ENCODE measurements at regions not wholly inside any gene's neighbourhood (a gene's known extent, or its start where the extent isn't known, plus 50 kb on each side); places are given as distances from the start of the nearest gene placed in this dataset.

DNA sequence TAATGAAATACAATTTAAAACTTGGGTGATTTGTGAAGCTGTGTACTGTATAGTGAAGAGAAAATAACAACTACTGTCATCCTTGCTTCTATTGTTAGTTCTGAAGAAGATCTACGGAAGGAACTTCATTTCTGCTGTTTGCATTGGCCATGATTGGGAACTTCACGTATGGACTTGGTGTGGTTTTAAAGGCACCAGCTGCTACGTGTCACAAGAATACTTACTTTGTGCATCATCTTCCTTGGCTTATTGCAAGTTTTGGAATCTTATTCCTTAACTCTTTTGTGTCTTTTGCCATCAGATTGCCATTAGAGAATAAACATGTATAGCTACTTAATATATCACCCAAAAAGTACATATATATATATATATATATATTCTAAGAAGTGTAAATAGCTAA lies 75.0 kb upstream of the VEPH1 start:
- no peaks in the 10 kb centered on the region for H3K27me3 Mint-ChIP-seq (ENCODE audit: low read depth)
- Histone ChIP-seq H3K79me1 (ENCODE audit: insufficient read depth, low read depth, low read length, poor library complexity, severe bottlenecking) (no peaks in the 10 kb centered on the region), H2BK20ac (ENCODE audit: low read depth, low read length, poor library complexity, severe bottlenecking) (no peak overlapping the region), H4K20me1 (ENCODE audit: control insufficient read depth, insufficient read depth, insufficient read length) (no peaks in the 10 kb centered on the region), H3T11ph (ENCODE audit: low read length) (no peak overlapping the region), H3K9ac (ENCODE audit: extremely low read depth, insufficient read length, low read length) (no peak overlapping the region), H2AFZ (ENCODE audit: low read length) (no peak overlapping the region), H2AK5ac (ENCODE audit: insufficient read length, low read length) (no peak overlapping the region), H3K14ac (ENCODE audit: insufficient read depth, low read length) (no peak overlapping the region), H4K8ac (replicated peaks; ENCODE audit: insufficient read length, low read depth, low read length) (no peak overlapping the region), H3K23ac (ENCODE audit: insufficient read length, low read depth, low read length) (no peak overlapping the region), H3K9me3 (ENCODE audit: control insufficient read depth, low read depth, low read length) (no peaks in the 10 kb centered on the region), H3K4me2 (ENCODE audit: insufficient read depth, insufficient read length, low read length) (no peak overlapping the region), H3K79me2 (ENCODE audit: insufficient read depth, low read length) (no peaks in the 10 kb centered on the region), H3K23me2 (ENCODE audit: insufficient read length, low read depth, low read length, poor library complexity, severe bottlenecking) (no peaks in the 10 kb centered on the region), H3K18ac (ENCODE audit: insufficient read length, low read depth, low read length) (no peak overlapping the region), H3K4ac (ENCODE audit: low read depth, low read length) (no peak overlapping the region), H2BK15ac (ENCODE audit: low read depth, low read length) (no peak overlapping the region), H4K91ac (ENCODE audit: insufficient read length, low read depth, low read length) (no peak overlapping the region), H3K27ac (ENCODE audit: insufficient read length, low read depth, low read length) (no peak overlapping the region), H3K56ac (ENCODE audit: insufficient read length, low read depth, low read length) (no peak overlapping the region), H2BK12ac (ENCODE audit: insufficient read length, low read depth, low read length) (no peak overlapping the region), H3K27me3 (ENCODE audit: insufficient read depth, low read length) (no peaks in the 10 kb centered on the region), H3K4me1 (ENCODE audit: insufficient read depth, low read length) (no peaks in the 10 kb centered on the region), H2BK5ac (ENCODE audit: insufficient read length, low read length) (no peak overlapping the region), H4K5ac (ENCODE audit: insufficient read length, low read depth, low read length) (no peak overlapping the region), H2BK120ac (ENCODE audit: low read depth, low read length, poor library complexity, severe bottlenecking) (no peak overlapping the region)
- H3K4me1 Mint-ChIP-seq, result no peaks in the 10 kb centered on the region
- no CpG with 5 or more reads among the region's 3 CpGs for WGBS (ENCODE audit: extremely low coverage, insufficient read length, low lambda C conversion rate)
- H3K9me3 Mint-ChIP-seq, result peaks cover 0 to 4% of the 10 kb centered on the region in 2 experiments; a peak in 2 of 5 replicates
- DNase-seq, result no peak
- no peaks in the 10 kb centered on the region for H3K36me3 Mint-ChIP-seq (ENCODE audit: insufficient read depth in 1 of 3, low read depth in 3 of 3)
- H3K4me3 Mint-ChIP-seq, result no peak overlapping the region
- no peak for TF ChIP-seq CTCF (conservative IDR thresholded peaks at IDR 0.05)
- no peak overlapping the region for H3K27ac Mint-ChIP-seq

All from H9 (cell line).